B cell (primary cell): ENCODE measurements at regions not wholly inside any gene's neighbourhood (a gene's known extent, or its start where the extent isn't known, plus 50 kb on each side); places are given as distances from the start of the nearest gene placed in this dataset.

Source experiments
- ATAC-seq: fragments of 200-7000 bp; cut with Tn5 transposase; one replicate; pipeline ENCODE4 v1.10.0; 2021; ENCODE audit warnings: low read depth, mild to moderate bottlenecking, moderate number of reproducible peaks, moderate library complexity
- CTCF ChIA-PET: fragments of 350-600 bp; sonication (Branson Sonifier 250); formaldehyde crosslinking; loops from one replicate; lab custom pipeline; 2021; ENCODE audit warnings: antibody characterized with exemption, inconsistent platforms; lab: Charles Lee
- POLR2A ChIA-PET: fragments of 350-600 bp; sonication (Branson Sonifier 250); formaldehyde crosslinking; loops from one replicate; lab custom pipeline; 2021; ENCODE audit warnings: antibody characterized with exemption; lab: Charles Lee
- DNase-seq: peaks from one replicate; pipeline ENCODE4 v3.0.0; 2013
- H2AFZ ChIP-seq: 2 replicates; pipeline ENCODE4 v1.6.1; 2012; ENCODE audit warnings: mild to moderate bottlenecking, low read depth, low read length; ENCODE audit not compliant: insufficient read depth, poor library complexity, severe bottlenecking
- H3K27ac ChIP-seq, 2 donors: 1 replicate in 1 of 2; 2 replicates in 1 of 2; pipeline ENCODE4 v1.5.1; 2012 to 2013; ENCODE audit warnings: low read length in 2 of 2, mild to moderate bottlenecking in 2 of 2, moderate library complexity in 1 of 2
- H3K27me3 ChIP-seq, 4 experiments: fragments of 200-600 bp in 1 of 4; sonication (generic) in 1 of 4; replicated peaks in 1 of 4; 1 replicate in 2 of 4; 2 replicates in 2 of 4; pipeline versions ENCODE4 v1.6.1 to v1.7.0; 2013 to 2016; ENCODE audit warnings: low read length in 3 of 4, mild to moderate bottlenecking in 2 of 4, mixed read lengths in 1 of 4, moderate library complexity in 1 of 4; ENCODE audit not compliant: insufficient read depth in 4 of 4, control insufficient read depth in 3 of 4; ENCODE audit errors: control extremely low read depth in 1 of 4
- H3K36me3 ChIP-seq, 2 experiments: replicated peaks in 1 of 2; 1 replicate in 1 of 2; 2 replicates in 1 of 2; pipeline versions ENCODE4 v1.6.1 to v1.7.1; 2013; ENCODE audit warnings: low read length in 1 of 2; ENCODE audit not compliant: insufficient read depth in 2 of 2, control insufficient read depth in 1 of 2; ENCODE audit errors: control extremely low read depth in 1 of 2, extremely low read depth in 1 of 2
- H3K4me1 ChIP-seq, 2 donors: fragments of 200-600 bp in 1 of 2; sonication (generic) in 1 of 2; 1 replicate in 1 of 2; 2 replicates in 1 of 2; pipeline versions ENCODE4 v1.5.1 to v1.6.1; 2013 to 2017; ENCODE audit warnings: low read length in 2 of 2; ENCODE audit not compliant: control insufficient read depth in 2 of 2, insufficient read depth in 2 of 2
- H3K4me2 ChIP-seq: replicated peaks from 2 replicates; pipeline ENCODE3; 2012; ENCODE audit warnings: mild to moderate bottlenecking, low read depth, low read length; ENCODE audit not compliant: poor library complexity, severe bottlenecking
- H3K4me3 ChIP-seq, 5 experiments: fragments of 200-600 bp in 1 of 5; sonication (generic) in 1 of 5; 1 replicate in 3 of 5; 2 replicates in 2 of 5; pipeline versions ENCODE4 v1.5.1 to v1.7.0; 2011 to 2016; ENCODE audit warnings: low read length in 4 of 5, mild to moderate bottlenecking in 4 of 5, low read depth in 2 of 5, control low read depth in 1 of 5, moderate library complexity in 1 of 5; ENCODE audit not compliant: insufficient read depth in 1 of 5; ENCODE audit errors: control extremely low read depth in 1 of 5, extremely low read depth in 1 of 5
- H3K79me2 ChIP-seq: fragments of 200-600 bp; sonication (generic); one replicate; pipeline ENCODE4 v1.6.0; 2016; ENCODE audit warnings: low read length; ENCODE audit not compliant: control insufficient read depth, insufficient read depth
- H3K9ac ChIP-seq: fragments of 200-600 bp; sonication (generic); 2 replicates; pipeline ENCODE4 v1.6.1; 2017; ENCODE audit warnings: mild to moderate bottlenecking, low read length, moderate library complexity
- H3K9me3 ChIP-seq, 3 donors: one replicate each; pipeline versions ENCODE4 v1.6.1 to v1.7.1; 2013; ENCODE audit warnings: low read length in 2 of 3; ENCODE audit not compliant: control insufficient read depth in 2 of 3, insufficient read depth in 1 of 3; ENCODE audit errors: control extremely low read depth in 1 of 3
- H4K20me1 ChIP-seq: 2 replicates; pipeline ENCODE4 v1.6.0; 2012; ENCODE audit warnings: mild to moderate bottlenecking, low read length; ENCODE audit not compliant: insufficient read depth, control insufficient read depth, poor library complexity, severe bottlenecking
- H3K27ac Mint-ChIP-seq: one replicate; pipeline ENCODE4 v1.8.0; 2021; ENCODE audit warnings: mixed read lengths
- H3K27me3 Mint-ChIP-seq: one replicate; pipeline ENCODE4 v1.8.0; 2021; ENCODE audit warnings: mixed read lengths
- H3K4me1 Mint-ChIP-seq: one replicate; pipeline ENCODE4 v1.8.0; 2021; ENCODE audit warnings: mixed read lengths
- H3K4me3 Mint-ChIP-seq: one replicate; pipeline ENCODE4 v1.8.0; 2021; ENCODE audit warnings: mixed read lengths
- H3K9me3 Mint-ChIP-seq: one replicate; pipeline ENCODE4 v1.8.0; 2022; ENCODE audit warnings: mixed read lengths; ENCODE audit not compliant: insufficient read depth
- CTCF ChIP-seq: fragments of 200-600 bp; IDR thresholded peaks from one replicate; pipeline ENCODE4 v1.8.0; 2022; ENCODE audit warnings: antibody characterized with exemption, mild to moderate bottlenecking
- EZH2 ChIP-seq: IDR thresholded peaks from 2 replicates; pipeline ENCODE4 v1.6.1; 2012; ENCODE audit warnings: borderline replicate concordance, low read depth, mild to moderate bottlenecking, moderate library complexity, low read length; ENCODE audit not compliant: insufficient read depth, poor library complexity, severe bottlenecking
- WGBS: methylation state at CpG from one replicate; pipeline ENCODE4 v1.1.5; 2013; ENCODE audit warnings: missing lambda C conversion rate; ENCODE audit not compliant: insufficient coverage; 5-methylcytosine and 5-hydroxymethylcytosine counted together
- intact Hi-C: fragments of 100-400 bp; cut with micrococcal nuclease; formaldehyde crosslinking; loops from one replicate; pipeline ENCODE4 v1.10.0; 2022

- POLR2A ChIA-PET, result no interaction called here
Measured at GRCh38 chr11:20238712-20239111, 78.4 kb upstream of the DBX1 start.

GRCh38 chr11:20235164-20235563 lies 74.9 kb upstream of the DBX1 start:
- ChIA-PET POLR2A (no interaction called here), CTCF (no interaction called here)
- no peak overlapping the region for H3K9ac ChIP-seq

More at GRCh38 chr11:20238712-20239111, 78.4 kb upstream of the DBX1 start:
- no peak overlapping the region for H3K4me3 ChIP-seq
- H3K4me2 ChIP-seq, result no peak overlapping the region
- H3K27ac Mint-ChIP-seq, result no peak overlapping the region
- no peaks in the 10 kb centered on the region for H4K20me1 ChIP-seq
- intact Hi-C loops, result no loop called here
- 71% methylated on average over 2 of the region's 2 CpGs for WGBS
- H3K27me3 Mint-ChIP-seq, result peaks cover 7% of the 10 kb centered on the region
- H3K9ac ChIP-seq, result no peak overlapping the region
- TF ChIP-seq CTCF, result no peak
- no peak for TF ChIP-seq EZH2
- DNase-seq (no peak), ATAC-seq (no peak)
- CTCF ChIA-PET, result no interaction called here
- no peaks in the 10 kb centered on the region for H3K36me3 ChIP-seq
- H3K4me1 ChIP-seq, result no peaks in the 10 kb centered on the region
- no peaks in the 10 kb centered on the region for H3K4me1 Mint-ChIP-seq
- no peaks in the 10 kb centered on the region for H3K9me3 Mint-ChIP-seq
- H3K79me2 ChIP-seq, result no peaks in the 10 kb centered on the region
- H2AFZ ChIP-seq, result no peak overlapping the region
- H3K27ac ChIP-seq, result no peak overlapping the region
- peaks cover 0 to 4% (median 1%) of the 10 kb centered on the region in 4 experiments for H3K27me3 ChIP-seq
- peaks cover 0 to 6% (median 0%) of the 10 kb centered on the region in 3 donors for H3K9me3 ChIP-seq
- no peak overlapping the region for H3K4me3 Mint-ChIP-seq

More at GRCh38 chr11:20235164-20235563, 74.9 kb upstream of the DBX1 start:
- Histone ChIP-seq H3K27ac (no peak overlapping the region), H3K4me2 (no peak overlapping the region), H3K27me3 (peaks cover 0 to 4% (median 0%) of the 10 kb centered on the region in 4 experiments), H3K4me1 (no peaks in the 10 kb centered on the region), H3K4me3 (no peak overlapping the region), H3K9me3 (peaks cover 0 to 13% (median 1%) of the 10 kb centered on the region in 3 donors), H3K36me3 (no peaks in the 10 kb centered on the region), H2AFZ (no peak overlapping the region), H4K20me1 (no peaks in the 10 kb centered on the region), H3K79me2 (no peaks in the 10 kb centered on the region)
- no peak for DNase-seq
- peaks cover 10% of the 10 kb centered on the region for H3K9me3 Mint-ChIP-seq
- intact Hi-C loops, result no loop called here
- ATAC-seq, result no peak
- TF ChIP-seq CTCF, result no peak
- TF ChIP-seq EZH2, result no peak
- no peak overlapping the region for H3K4me3 Mint-ChIP-seq
- H3K27me3 Mint-ChIP-seq, result no peaks in the 10 kb centered on the region
- H3K4me1 Mint-ChIP-seq, result no peaks in the 10 kb centered on the region
- no peak overlapping the region for H3K27ac Mint-ChIP-seq
